ENCODE measurements at regions not wholly inside any gene's neighbourhood (a gene's known extent, or its start where the extent isn't known, plus 50 kb on each side); places are given as distances from the start of the nearest gene placed in this dataset.
"Not testable (repeated sequence)": the region's sequence is repeated elsewhere in the genome, so short reads cannot be mapped to it uniquely, and the experiment has no call there.

DNA sequence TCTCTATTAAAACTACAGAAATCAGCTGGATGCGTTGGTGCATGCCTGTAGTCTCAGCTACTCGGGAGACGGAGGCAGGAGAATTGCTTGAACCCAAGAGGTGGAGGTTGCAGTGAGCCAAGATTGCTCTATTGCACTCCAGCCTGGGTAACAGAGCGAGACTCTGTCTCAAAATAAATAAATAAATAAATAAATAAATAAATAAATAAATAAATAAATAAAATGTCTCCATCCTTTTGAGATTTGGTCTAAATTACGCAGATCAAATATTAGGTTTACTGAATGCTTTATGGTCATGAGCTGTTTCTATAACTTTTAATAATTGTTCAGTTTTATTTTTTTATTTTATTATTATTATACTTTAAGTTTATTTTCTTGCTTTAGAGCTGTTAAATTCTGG is 344.0 kb upstream of the POU3F4 start:
- H3K4me2 ChIP-seq (ENCODE audit: insufficient read depth, low read length); H3K9ac ChIP-seq (ENCODE audit: insufficient read depth in 1 of 2, low read depth in 2 of 2, low read length in 2 of 2); H3K9me1 ChIP-seq (ENCODE audit: control insufficient read depth, insufficient read depth, low read length); FAIRE-seq; CTCF ChIA-PET (ENCODE audit: low intra/inter-chr PET ratio); BruUV-seq (replicated peaks); ATAC-seq; in situ Hi-C loops (cut with MboI); intact Hi-C loops (cut with micrococcal nuclease); H3K4me3 ChIP-seq; H3K9me3 ChIP-seq (replicated peaks; ENCODE audit: control insufficient read depth, insufficient read depth, low read depth, low read length); H3K79me2 ChIP-seq (ENCODE audit: control insufficient read depth, insufficient read depth, low read length); H3K27ac ChIP-seq (ENCODE audit: extremely low read depth, low read depth, low read length); H3K27me3 ChIP-seq (ENCODE audit: control insufficient read depth in 2 of 2, insufficient read depth in 2 of 2, low read length in 2 of 2); POLR2A ChIA-PET; H4K20me1 ChIP-seq (replicated peaks; ENCODE audit: control insufficient read depth, insufficient read depth, low read length); DNase-seq (ENCODE audit: extremely low read depth in 1 of 4, low spot score in 3 of 4); H2AFZ ChIP-seq (ENCODE audit: low read depth, low read length); H3K4me1 ChIP-seq (replicated peaks in 1 of 2; ENCODE audit: control insufficient read depth in 2 of 2, insufficient read depth in 2 of 2, low read length in 2 of 2); H3K36me3 ChIP-seq (ENCODE audit: control insufficient read depth, insufficient read depth, low read length): not testable (repeated sequence)
- WGBS (ENCODE audit: insufficient coverage, low coverage, missing lambda C conversion rate): 0% methylated on average over 3 of the region's 5 CpGs

DNA sequence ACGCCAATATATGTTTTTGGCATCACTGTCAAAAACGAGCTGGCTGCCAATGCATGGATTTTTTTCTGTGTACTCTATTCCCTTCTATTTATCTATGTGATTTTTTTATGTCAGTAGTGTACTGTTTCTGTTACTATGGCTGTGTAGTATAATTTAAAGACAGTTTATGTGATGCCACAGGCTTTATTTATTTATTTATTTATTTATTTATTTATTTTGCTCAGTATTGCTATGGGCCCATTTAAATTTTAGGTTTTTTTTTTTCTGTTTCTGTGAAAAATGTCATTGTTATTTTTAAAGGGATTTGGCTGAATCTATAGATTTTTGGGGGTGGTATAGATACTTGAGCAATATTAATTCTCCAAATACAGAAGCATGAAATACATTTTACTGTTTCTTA is 338.4 kb upstream of the POU3F4 start:
- no TSS peak for BruUV-seq (replicated peaks)
- DNase-seq (ENCODE audit: extremely low read depth in 1 of 4, low spot score in 3 of 4) (no peak), ATAC-seq (no peak), FAIRE-seq (no peak)
- Histone ChIP-seq H3K27ac (ENCODE audit: extremely low read depth, low read depth, low read length) (no peak overlapping the region), H4K20me1 (replicated peaks; ENCODE audit: control insufficient read depth, insufficient read depth, low read length) (no peaks in the 10 kb centered on the region), H3K9ac (ENCODE audit: insufficient read depth in 1 of 2, low read depth in 2 of 2, low read length in 2 of 2) (no peak overlapping the region), H3K4me3 (no peak overlapping the region), H3K9me1 (ENCODE audit: control insufficient read depth, insufficient read depth, low read length) (no peaks in the 10 kb centered on the region), H2AFZ (ENCODE audit: low read depth, low read length) (no peak overlapping the region), H3K27me3 (ENCODE audit: control insufficient read depth in 2 of 2, insufficient read depth in 2 of 2, low read length in 2 of 2) (no peaks in the 10 kb centered on the region), H3K9me3 (replicated peaks; ENCODE audit: control insufficient read depth, insufficient read depth, low read depth, low read length) (no peaks in the 10 kb centered on the region), H3K4me2 (ENCODE audit: insufficient read depth, low read length) (no peak overlapping the region), H3K4me1 (replicated peaks in 1 of 2; ENCODE audit: control insufficient read depth in 2 of 2, insufficient read depth in 2 of 2, low read length in 2 of 2) (no peaks in the 10 kb centered on the region), H3K79me2 (ENCODE audit: control insufficient read depth, insufficient read depth, low read length) (no peaks in the 10 kb centered on the region), H3K36me3 (ENCODE audit: control insufficient read depth, insufficient read depth, low read length) (no peaks in the 10 kb centered on the region)
- CTCF ChIA-PET (ENCODE audit: low intra/inter-chr PET ratio): no interaction called here
- TF ChIP-seq EP400 (IDR thresholded peaks at IDR 0.05) (no peak), TOE1 (IDR thresholded peaks at IDR 0.05; ENCODE audit: borderline replicate concordance) (no peak), TOE1 (CRISPR knock-in tag; IDR thresholded peaks at IDR 0.05; ENCODE audit: borderline replicate concordance, low read depth) (no peak), CSDE1 (IDR thresholded peaks at IDR 0.05) (no peak), CREM (IDR thresholded peaks at IDR 0.05; ENCODE audit: low read depth) (no peak), TRIM28 (IDR thresholded peaks at IDR 0.05) (no peak), HCFC1 (IDR thresholded peaks at IDR 0.05; ENCODE audit: low read depth, low read length) (no peak), CHD2 (IDR thresholded peaks at IDR 0.05; ENCODE audit: low read depth, low read length) (no peak), ZNF311 (CRISPR knock-in tag; IDR thresholded peaks at IDR 0.05) (no peak)
- TF ChIP-seq, protein P1, sequence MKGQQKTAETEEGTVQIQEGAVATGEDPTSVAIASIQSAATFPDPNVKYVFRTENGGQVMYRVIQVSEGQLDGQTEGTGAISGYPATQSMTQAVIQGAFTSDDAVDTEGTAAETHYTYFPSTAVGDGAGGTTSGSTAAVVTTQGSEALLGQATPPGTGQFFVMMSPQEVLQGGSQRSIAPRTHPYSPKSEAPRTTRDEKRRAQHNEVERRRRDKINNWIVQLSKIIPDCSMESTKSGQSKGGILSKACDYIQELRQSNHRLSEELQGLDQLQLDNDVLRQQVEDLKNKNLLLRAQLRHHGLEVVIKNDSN (CRISPR knock-in tag; IDR thresholded peaks at IDR 0.05): no peak
- POLR2A ChIA-PET: no interaction called here
- in situ Hi-C loops (cut with MboI) (no loop called here), intact Hi-C loops (cut with micrococcal nuclease) (no loop called here)
- 0% methylated on average over 2 of the region's 2 CpGs for WGBS (ENCODE audit: insufficient coverage, low coverage, missing lambda C conversion rate)

Measured in K562 (cell line).